KBM-7 (cell line): ENCODE measurements at regions not wholly inside any gene's neighbourhood (a gene's known extent, or its start where the extent isn't known, plus 50 kb on each side); places are given as distances from the start of the nearest gene placed in this dataset.
"Not testable (repeated sequence)": the region's sequence is repeated elsewhere in the genome, so short reads cannot be mapped to it uniquely, and the experiment has no call there.

Experiments
- DNase-seq: peaks from one replicate; pipeline ENCODE4 v3.0.0-alpha.2; 2015
- in situ Hi-C: fragments of 300-500 bp; cut with MboI; formaldehyde crosslinking; loops from 2 replicates; pipeline ENCODE4 v1.14.3; 2020; ENCODE audit warnings: low sequenced_read_pairs, low pct_unique_long_range_greater_than_20kb, mixed read lengths

- in situ Hi-C loops: no loop called here
- no peak for DNase-seq
Observed at GRCh38 chr3:159748425-159748824, 240.2 kb upstream of the IL12A start.

DNA sequence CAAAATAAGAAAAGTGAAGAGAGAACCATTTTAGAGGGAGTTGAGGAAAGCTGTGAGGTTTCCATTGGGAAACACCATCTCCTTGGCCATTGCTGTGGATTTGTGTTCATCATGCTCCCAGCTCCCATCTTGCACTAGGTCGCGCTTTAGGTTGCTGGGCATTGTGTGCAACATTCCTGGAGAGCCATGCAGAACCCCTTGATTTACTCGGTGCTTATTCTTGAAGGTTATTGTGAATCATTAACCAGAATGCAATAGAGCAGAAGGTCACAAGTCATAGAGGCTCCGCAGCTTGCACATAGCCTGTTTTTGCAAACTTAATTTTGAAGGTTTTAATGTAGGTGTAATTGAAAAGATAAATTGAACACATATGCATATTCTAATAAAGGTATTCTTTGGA lies 239.2 kb upstream of the IL12A start:
- in situ Hi-C loops: no loop called here
- no peak for DNase-seq

GRCh38 chr3:159751146-159751545 lies 237.5 kb upstream of the IL12A start:
- no peak for DNase-seq
- in situ Hi-C loops: no loop called here

GRCh38 chr3:159751752-159752151 lies 236.9 kb upstream of the IL12A start:
- no peak for DNase-seq
- in situ Hi-C loops: no loop called here

GRCh38 chr3:159756279-159757207 lies 232.1 kb upstream of the IL12A start:
- in situ Hi-C loops, DNase-seq: not testable (repeated sequence)

GRCh38 chr3:159757341-159758060 lies 231.1 kb upstream of the IL12A start:
- in situ Hi-C loops: no loop called here

GRCh38 chr3:159760046-159760445 lies 228.6 kb upstream of the IL12A start:
- in situ Hi-C loops: no loop called here
- DNase-seq: no peak

More at GRCh38 chr3:159757341-159758060, 231.1 kb upstream of the IL12A start:
- DNase-seq: no peak

GRCh38 chr3:159761369-159761768 lies 227.3 kb upstream of the IL12A start:
- in situ Hi-C loops: no loop called here
- no peak for DNase-seq

- in situ Hi-C loops: no loop called here
- DNase-seq: no peak
Observed at GRCh38 chr3:159761848-159762635, 226.6 kb upstream of the IL12A start.

DNA sequence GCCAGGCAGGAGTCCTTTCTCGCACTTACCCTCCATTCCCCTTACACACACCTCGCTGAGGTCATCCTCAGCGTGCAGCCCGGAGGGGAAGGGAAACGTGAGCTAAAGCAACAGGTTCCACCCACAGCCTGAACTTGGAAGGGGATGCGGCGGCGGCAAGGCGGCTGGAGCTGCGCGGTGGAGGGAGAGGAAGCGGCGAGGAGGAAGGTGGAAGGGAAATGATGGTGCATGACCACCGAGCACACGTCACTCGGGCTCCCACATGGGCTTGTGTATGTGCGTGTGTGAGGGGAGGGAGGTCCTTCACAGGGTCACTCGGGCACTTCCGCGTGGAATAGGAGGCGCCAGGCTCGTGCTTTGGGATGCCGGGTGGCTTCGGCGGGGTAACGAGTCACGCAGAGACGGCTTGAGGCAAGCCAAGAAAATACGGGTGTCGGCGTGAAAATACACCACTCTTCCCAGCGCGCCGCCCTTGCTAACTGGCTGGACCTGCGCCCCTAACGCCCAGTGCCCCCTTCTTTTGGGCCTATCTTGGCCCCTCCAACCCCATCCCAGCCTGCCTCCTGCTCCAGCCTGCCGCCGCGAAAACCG lies 225.5 kb upstream of the IL12A start:
- peak; percentile 87 for DNase-seq
- in situ Hi-C loops: no loop called here

DNA sequence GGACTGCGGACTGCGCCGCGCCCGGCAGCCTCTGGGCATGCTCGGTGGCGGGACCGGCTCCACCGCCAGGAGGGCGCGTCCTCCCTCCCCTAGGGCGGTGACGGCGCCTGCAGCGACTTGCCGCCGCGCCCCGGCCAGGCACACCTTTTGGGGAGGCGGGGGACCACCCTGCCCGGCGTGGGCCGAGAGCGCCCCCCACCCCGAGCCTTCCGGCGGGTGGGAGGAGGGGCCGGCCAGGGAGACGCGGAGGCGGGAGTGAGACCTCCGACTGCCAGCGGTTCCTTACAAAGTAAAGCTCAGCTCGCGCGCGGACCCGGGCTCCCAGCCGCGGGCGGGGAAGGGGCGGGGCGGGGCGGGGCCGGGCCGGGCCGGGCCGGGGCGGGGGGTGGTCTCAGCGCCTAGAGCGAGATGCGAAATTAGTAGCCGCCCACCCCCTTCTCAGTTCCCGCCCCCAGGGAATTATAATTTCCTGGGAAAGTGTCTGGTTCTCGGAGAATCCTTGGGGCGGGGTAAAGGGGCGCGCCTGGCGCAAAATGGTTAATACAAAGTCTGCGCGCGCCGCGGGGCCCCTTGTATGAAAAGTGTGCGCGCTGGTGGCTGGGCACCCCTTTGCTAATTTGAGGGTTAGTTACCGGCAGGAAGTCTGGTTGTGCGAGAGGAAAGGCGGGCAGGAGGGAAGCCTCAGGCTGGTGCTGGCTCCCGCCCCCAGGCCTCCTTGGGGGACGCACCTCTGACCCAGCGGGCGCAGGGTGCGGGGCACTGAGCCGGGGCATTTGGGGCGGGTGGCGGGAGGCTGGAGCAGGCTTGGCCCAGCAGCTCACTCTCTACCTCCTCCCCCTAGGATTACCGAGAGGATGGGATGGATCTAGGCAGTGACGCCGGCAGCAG lies 224.8 kb upstream of the IL12A start:
- in situ Hi-C loops: no loop called here
- DNase-seq: peak; percentile 88

GRCh38 chr3:159764490-159765029 lies 224.1 kb upstream of the IL12A start:
- in situ Hi-C loops: no loop called here
- no peak for DNase-seq

GRCh38 chr3:159765030-159765859 lies 223.4 kb upstream of the IL12A start:
- in situ Hi-C loops: no loop called here
- peak; percentile 56 for DNase-seq

DNA sequence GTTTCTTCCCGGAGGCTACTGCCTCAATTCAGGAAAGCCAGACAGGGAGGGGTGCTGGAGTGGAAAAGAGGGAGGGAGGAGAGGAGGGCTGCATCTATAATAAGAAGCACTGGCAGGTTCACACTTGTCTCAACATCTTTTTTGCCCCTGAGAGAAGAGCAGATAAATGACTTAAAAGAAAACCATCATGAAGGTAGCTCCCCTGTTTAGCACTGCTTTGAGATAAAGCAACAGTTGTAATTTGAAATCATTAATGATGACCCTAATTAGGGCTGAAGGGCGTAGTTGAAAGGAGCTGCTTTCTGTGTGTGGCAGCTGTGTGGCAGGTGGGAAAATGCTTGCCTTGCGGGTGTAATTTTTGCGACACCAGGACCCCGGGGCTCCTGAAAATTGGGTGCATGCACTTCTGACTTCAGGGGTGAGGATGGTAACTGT lies 222.8 kb upstream of the IL12A start:
- in situ Hi-C loops: no loop called here
- DNase-seq: no peak

GRCh38 chr3:159766563-159767185 lies 222.0 kb upstream of the IL12A start:
- in situ Hi-C loops: no loop called here
- DNase-seq: peak; percentile 47

GRCh38 chr3:159770998-159771397 lies 217.6 kb upstream of the IL12A start:
- in situ Hi-C loops: no loop called here
- DNase-seq: no peak
